GM12878 (cell line): ENCODE measurements at regions not wholly inside any gene's neighbourhood (a gene's known extent, or its start where the extent isn't known, plus 50 kb on each side); places are given as distances from the start of the nearest gene placed in this dataset.

Experiments
- CBFB ChIP-seq: IDR thresholded peaks from 2 replicates; pipeline ENCODE4 v1.6.1; 2016; ENCODE audit warnings: antibody characterized with exemption, low read depth
- DPF2 ChIP-seq: fragments of 450-650 bp; IDR thresholded peaks from 2 replicates; pipeline ENCODE4 v1.6.1; 2017; ENCODE audit warnings: mild to moderate bottlenecking
- EZH2 ChIP-seq: IDR thresholded peaks from 2 replicates; pipeline ENCODE4 v1.6.1; 2012; ENCODE audit warnings: low read depth, mild to moderate bottlenecking, control low read depth, inconsistent platforms, low read length, borderline replicate concordance; ENCODE audit not compliant: control insufficient read depth
- FOXK2 ChIP-seq: fragments of 450-650 bp; IDR thresholded peaks from 2 replicates; pipeline ENCODE4 v1.6.1; 2017; ENCODE audit warnings: mild to moderate bottlenecking, moderate library complexity
- POLR2A ChIP-seq: IDR thresholded peaks from 2 replicates; pipeline ENCODE4 v1.6.1; 2011; ENCODE audit warnings: low read depth, mild to moderate bottlenecking, low read length
- SIN3A ChIP-seq: IDR thresholded peaks from 2 replicates; pipeline ENCODE4 v1.6.1; 2012; ENCODE audit warnings: low read depth, low read length, improper control_type of control experiment
- STAT1 ChIP-seq: fragments of 450-650 bp; conservative IDR thresholded peaks from 2 replicates; pipeline ENCODE4 v1.6.1; 2014; ENCODE audit warnings: antibody characterized with exemption, mild to moderate bottlenecking
- TF ChIP-seq, protein P1 (sequence below), 3 experiments: IDR thresholded peaks in 2 of 3; conservative IDR thresholded peaks in 1 of 3; 2 replicates each; pipeline ENCODE4 v1.5.1; 2011; ENCODE audit warnings: low read depth in 3 of 3, low read length in 3 of 3, mild to moderate bottlenecking in 3 of 3, control low read depth in 2 of 3, moderate library complexity in 2 of 3, inconsistent platforms in 1 of 3, mixed read lengths in 1 of 3; ENCODE audit not compliant: control insufficient read depth in 2 of 3, insufficient read depth in 1 of 3; ENCODE audit errors: extremely low read depth in 1 of 3
- TF ChIP-seq, protein P2 (sequence below): IDR thresholded peaks from 2 replicates; pipeline ENCODE4 v1.6.1; 2012; ENCODE audit warnings: low read length, inconsistent platforms
- TF ChIP-seq, protein P3 (sequence below): IDR thresholded peaks from 2 replicates; pipeline ENCODE4 v1.6.1; 2012; ENCODE audit warnings: mild to moderate bottlenecking, low read depth, low read length
- TF ChIP-seq, protein P4 (sequence below): fragments of 450-650 bp; conservative IDR thresholded peaks from 2 replicates; pipeline ENCODE4 v1.6.1; 2017; ENCODE audit warnings: mild to moderate bottlenecking, moderate library complexity

DNA sequence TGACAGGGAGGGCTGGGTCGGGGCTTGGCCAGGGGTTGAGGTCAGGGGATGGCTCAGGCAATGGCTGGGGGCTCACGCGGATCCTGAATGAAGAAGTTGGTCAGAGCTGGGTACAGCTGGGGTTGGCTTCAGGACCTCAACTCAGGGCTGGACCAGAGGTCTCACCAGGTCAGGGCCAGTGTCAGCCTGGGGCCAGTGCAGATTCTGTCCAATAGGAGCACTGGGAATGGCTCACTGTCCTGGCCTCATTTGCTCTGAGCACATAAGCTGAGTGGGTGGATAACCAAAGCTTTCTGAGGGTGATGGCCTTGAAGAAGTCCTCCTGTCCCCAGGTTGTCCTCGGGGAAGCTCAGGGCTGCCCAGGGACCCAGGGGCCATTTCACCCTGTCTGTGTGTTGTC lies 54.9 kb upstream of the PCBD1 start:
- no peak for TF ChIP-seq SIN3A
- TF ChIP-seq, protein P1, sequence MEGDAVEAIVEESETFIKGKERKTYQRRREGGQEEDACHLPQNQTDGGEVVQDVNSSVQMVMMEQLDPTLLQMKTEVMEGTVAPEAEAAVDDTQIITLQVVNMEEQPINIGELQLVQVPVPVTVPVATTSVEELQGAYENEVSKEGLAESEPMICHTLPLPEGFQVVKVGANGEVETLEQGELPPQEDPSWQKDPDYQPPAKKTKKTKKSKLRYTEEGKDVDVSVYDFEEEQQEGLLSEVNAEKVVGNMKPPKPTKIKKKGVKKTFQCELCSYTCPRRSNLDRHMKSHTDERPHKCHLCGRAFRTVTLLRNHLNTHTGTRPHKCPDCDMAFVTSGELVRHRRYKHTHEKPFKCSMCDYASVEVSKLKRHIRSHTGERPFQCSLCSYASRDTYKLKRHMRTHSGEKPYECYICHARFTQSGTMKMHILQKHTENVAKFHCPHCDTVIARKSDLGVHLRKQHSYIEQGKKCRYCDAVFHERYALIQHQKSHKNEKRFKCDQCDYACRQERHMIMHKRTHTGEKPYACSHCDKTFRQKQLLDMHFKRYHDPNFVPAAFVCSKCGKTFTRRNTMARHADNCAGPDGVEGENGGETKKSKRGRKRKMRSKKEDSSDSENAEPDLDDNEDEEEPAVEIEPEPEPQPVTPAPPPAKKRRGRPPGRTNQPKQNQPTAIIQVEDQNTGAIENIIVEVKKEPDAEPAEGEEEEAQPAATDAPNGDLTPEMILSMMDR (IDR thresholded peaks at IDR 0.05 in 2 of 3, conservative IDR thresholded peaks at IDR 0.05 in 1 of 3; ENCODE audit: control insufficient read depth in 2 of 3, extremely low read depth in 1 of 3, insufficient read depth in 1 of 3, low read depth in 3 of 3, low read length in 3 of 3) = no peak
- TF ChIP-seq DPF2 = no peak
- TF ChIP-seq, protein P2, sequence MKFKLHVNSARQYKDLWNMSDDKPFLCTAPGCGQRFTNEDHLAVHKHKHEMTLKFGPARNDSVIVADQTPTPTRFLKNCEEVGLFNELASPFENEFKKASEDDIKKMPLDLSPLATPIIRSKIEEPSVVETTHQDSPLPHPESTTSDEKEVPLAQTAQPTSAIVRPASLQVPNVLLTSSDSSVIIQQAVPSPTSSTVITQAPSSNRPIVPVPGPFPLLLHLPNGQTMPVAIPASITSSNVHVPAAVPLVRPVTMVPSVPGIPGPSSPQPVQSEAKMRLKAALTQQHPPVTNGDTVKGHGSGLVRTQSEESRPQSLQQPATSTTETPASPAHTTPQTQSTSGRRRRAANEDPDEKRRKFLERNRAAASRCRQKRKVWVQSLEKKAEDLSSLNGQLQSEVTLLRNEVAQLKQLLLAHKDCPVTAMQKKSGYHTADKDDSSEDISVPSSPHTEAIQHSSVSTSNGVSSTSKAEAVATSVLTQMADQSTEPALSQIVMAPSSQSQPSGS = no peak
- TF ChIP-seq, protein P3, sequence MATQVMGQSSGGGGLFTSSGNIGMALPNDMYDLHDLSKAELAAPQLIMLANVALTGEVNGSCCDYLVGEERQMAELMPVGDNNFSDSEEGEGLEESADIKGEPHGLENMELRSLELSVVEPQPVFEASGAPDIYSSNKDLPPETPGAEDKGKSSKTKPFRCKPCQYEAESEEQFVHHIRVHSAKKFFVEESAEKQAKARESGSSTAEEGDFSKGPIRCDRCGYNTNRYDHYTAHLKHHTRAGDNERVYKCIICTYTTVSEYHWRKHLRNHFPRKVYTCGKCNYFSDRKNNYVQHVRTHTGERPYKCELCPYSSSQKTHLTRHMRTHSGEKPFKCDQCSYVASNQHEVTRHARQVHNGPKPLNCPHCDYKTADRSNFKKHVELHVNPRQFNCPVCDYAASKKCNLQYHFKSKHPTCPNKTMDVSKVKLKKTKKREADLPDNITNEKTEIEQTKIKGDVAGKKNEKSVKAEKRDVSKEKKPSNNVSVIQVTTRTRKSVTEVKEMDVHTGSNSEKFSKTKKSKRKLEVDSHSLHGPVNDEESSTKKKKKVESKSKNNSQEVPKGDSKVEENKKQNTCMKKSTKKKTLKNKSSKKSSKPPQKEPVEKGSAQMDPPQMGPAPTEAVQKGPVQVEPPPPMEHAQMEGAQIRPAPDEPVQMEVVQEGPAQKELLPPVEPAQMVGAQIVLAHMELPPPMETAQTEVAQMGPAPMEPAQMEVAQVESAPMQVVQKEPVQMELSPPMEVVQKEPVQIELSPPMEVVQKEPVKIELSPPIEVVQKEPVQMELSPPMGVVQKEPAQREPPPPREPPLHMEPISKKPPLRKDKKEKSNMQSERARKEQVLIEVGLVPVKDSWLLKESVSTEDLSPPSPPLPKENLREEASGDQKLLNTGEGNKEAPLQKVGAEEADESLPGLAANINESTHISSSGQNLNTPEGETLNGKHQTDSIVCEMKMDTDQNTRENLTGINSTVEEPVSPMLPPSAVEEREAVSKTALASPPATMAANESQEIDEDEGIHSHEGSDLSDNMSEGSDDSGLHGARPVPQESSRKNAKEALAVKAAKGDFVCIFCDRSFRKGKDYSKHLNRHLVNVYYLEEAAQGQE = no peak
- TF ChIP-seq POLR2A = no peak
- TF ChIP-seq, protein P4, sequence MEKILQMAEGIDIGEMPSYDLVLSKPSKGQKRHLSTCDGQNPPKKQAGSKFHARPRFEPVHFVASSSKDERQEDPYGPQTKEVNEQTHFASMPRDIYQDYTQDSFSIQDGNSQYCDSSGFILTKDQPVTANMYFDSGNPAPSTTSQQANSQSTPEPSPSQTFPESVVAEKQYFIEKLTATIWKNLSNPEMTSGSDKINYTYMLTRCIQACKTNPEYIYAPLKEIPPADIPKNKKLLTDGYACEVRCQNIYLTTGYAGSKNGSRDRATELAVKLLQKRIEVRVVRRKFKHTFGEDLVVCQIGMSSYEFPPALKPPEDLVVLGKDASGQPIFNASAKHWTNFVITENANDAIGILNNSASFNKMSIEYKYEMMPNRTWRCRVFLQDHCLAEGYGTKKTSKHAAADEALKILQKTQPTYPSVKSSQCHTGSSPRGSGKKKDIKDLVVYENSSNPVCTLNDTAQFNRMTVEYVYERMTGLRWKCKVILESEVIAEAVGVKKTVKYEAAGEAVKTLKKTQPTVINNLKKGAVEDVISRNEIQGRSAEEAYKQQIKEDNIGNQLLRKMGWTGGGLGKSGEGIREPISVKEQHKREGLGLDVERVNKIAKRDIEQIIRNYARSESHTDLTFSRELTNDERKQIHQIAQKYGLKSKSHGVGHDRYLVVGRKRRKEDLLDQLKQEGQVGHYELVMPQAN = no peak
- no peak for TF ChIP-seq EZH2
- no peak for TF ChIP-seq CBFB
- TF ChIP-seq STAT1 = no peak
- TF ChIP-seq FOXK2 = no peak
